Ovary (tissue), 3 donors: ENCODE measurements at regions not wholly inside any gene's neighbourhood (a gene's known extent, or its start where the extent isn't known, plus 50 kb on each side); places are given as distances from the start of the nearest gene placed in this dataset.

Source experiments
- EP300 ChIP-seq: sonication (generic); formaldehyde crosslinking; IDR thresholded peaks from one replicate; pipeline ENCODE4 v1.6.1; 2017; ENCODE audit warnings: antibody characterized with exemption
- TF ChIP-seq, protein P1 (sequence below), 3 donors: fragments of 450-650 bp in 2 of 3; fragments of 200-600 bp in 1 of 3; IDR thresholded peaks; one replicate each; pipeline versions ENCODE4 v1.5.1 to v1.8.0; 2016 to 2022; ENCODE audit warnings: antibody characterized with exemption in 3 of 3, mild to moderate bottlenecking in 1 of 3
- donor health status: DM: no; HTN: no; CAD: no.

- TF ChIP-seq, protein P1, sequence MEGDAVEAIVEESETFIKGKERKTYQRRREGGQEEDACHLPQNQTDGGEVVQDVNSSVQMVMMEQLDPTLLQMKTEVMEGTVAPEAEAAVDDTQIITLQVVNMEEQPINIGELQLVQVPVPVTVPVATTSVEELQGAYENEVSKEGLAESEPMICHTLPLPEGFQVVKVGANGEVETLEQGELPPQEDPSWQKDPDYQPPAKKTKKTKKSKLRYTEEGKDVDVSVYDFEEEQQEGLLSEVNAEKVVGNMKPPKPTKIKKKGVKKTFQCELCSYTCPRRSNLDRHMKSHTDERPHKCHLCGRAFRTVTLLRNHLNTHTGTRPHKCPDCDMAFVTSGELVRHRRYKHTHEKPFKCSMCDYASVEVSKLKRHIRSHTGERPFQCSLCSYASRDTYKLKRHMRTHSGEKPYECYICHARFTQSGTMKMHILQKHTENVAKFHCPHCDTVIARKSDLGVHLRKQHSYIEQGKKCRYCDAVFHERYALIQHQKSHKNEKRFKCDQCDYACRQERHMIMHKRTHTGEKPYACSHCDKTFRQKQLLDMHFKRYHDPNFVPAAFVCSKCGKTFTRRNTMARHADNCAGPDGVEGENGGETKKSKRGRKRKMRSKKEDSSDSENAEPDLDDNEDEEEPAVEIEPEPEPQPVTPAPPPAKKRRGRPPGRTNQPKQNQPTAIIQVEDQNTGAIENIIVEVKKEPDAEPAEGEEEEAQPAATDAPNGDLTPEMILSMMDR (IDR thresholded peaks at IDR 0.05): no peak
- no peak for TF ChIP-seq EP300
Measured at GRCh38 chr5:105057893-105058292, 1495.3 kb upstream of the NUDT12 start.
